GM19025 (cell line): ENCODE measurements at regions not wholly inside any gene's neighbourhood (a gene's known extent, or its start where the extent isn't known, plus 50 kb on each side); places are given as distances from the start of the nearest gene placed in this dataset.

ENCODE experiments used
- ATAC-seq: cut with Tn5 transposase; IDR thresholded peaks from one replicate; pipeline ENCODE4 v1.9.1; 2021; ENCODE audit warnings: mild to moderate bottlenecking, low read depth, moderate library complexity; ENCODE audit not compliant: unreplicated experiment

- ATAC-seq, result no peak
Observed at GRCh38 chr18:47758000-47758399, 172.5 kb downstream of the SMAD2 start.

- no peak for ATAC-seq
Observed at GRCh38 chr18:47756364-47757016, 174.0 kb downstream of the SMAD2 start.

- ATAC-seq, result no peak
Observed at GRCh38 chr18:47755102-47755456, 175.4 kb downstream of the SMAD2 start.

- no peak for ATAC-seq
Observed at GRCh38 chr18:47754311-47755101, 176.0 kb downstream of the SMAD2 start.

GRCh38 chr18:47752796-47753645 lies 177.4 kb downstream of the SMAD2 start:
- ATAC-seq, result no peak

GRCh38 chr18:47750889-47751423 lies 179.5 kb downstream of the SMAD2 start:
- ATAC-seq, result no peak

GRCh38 chr18:47749600-47749973 lies 180.9 kb downstream of the SMAD2 start:
- ATAC-seq, result no peak

- ATAC-seq, result peak; percentile 82
Observed at GRCh38 chr18:47748847-47749599, 181.4 kb downstream of the SMAD2 start.

GRCh38 chr18:47748093-47748796 lies 182.2 kb downstream of the SMAD2 start:
- ATAC-seq, result no peak

- ATAC-seq, result no peak
Observed at GRCh38 chr18:47747260-47747795, 183.1 kb downstream of the SMAD2 start.

- ATAC-seq, result no peak
Observed at GRCh38 chr18:47746615-47747014, 183.8 kb downstream of the SMAD2 start.

- no peak for ATAC-seq
Observed at GRCh38 chr18:47745227-47745626, 185.2 kb downstream of the SMAD2 start.

- no peak for ATAC-seq
Observed at GRCh38 chr18:47737956-47738355, 192.5 kb downstream of the SMAD2 start.

- ATAC-seq, result no peak
Observed at GRCh38 chr18:47737198-47737830, 193.1 kb downstream of the SMAD2 start.

- no peak for ATAC-seq
Observed at GRCh38 chr18:47736376-47737140, 193.9 kb downstream of the SMAD2 start.

GRCh38 chr18:47735041-47735702 lies 195.3 kb downstream of the SMAD2 start:
- no peak for ATAC-seq

- ATAC-seq, result no peak
Observed at GRCh38 chr18:47731276-47731675, 199.2 kb downstream of the SMAD2 start.

- ATAC-seq, result no peak
Observed at GRCh38 chr18:47730795-47731194, 199.7 kb downstream of the SMAD2 start.
